Stimulated activated CD4-positive, alpha-beta T cell treated with anti-CD3 and anti-CD28 coated beads, Interleukin-2, amount 100 ng/mL, for 4 hours (primary cell): ENCODE measurements at regions not wholly inside any gene's neighbourhood (a gene's known extent, or its start where the extent isn't known, plus 50 kb on each side); places are given as distances from the start of the nearest gene placed in this dataset.

Experiments used
- DNase-seq: peaks from one replicate; pipeline ENCODE4 v3.0.0-alpha.2; 2020; ENCODE audit warnings: low read depth

DNA sequence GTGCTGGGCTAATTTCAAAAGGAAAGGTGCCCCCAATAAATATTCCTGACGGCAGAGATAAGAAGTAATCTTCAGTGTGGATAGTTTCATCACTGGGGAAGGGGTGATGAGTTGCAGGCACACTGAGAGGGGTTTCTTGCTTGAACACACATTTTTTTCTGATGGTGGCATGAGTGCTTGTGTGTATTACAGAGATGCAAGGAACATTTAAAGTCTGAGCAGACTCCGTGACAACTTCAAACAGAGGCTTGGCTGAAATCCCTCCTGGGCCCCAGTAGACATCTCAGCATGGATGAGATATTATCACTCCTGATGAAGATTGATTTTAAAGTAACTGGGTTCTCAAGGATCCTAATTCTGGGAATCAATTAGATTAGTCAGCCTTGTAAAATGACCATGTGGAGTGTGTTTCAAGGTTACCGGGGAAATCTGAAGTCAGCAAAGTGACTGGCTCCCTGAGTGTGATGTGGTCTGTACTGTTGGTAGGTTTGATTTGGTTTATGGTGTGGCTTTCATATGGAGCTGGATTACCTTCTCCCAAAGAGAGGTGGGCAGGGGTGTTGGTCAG, 435.8 kb upstream of the EEF2KMT start:
- no peak for DNase-seq

DNA sequence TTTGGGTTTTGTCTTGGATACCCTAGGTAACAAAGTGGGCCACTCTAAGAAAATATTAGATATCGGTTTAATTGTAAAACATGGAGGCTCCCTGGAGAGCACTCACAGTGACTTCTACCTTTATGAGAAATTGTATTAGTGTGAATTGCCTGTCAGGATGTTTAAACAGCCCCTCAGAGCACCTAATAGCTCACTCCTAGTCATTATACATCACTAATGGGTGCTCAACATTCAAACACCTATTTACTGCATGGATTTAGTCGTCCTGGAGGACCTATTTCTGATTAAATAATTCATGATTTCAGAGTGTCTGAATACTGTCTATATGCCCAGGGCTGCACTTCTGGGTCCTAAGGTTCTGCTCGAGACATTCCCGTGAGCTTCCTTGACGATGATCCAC, 430.2 kb upstream of the EEF2KMT start:
- DNase-seq = no peak

DNA sequence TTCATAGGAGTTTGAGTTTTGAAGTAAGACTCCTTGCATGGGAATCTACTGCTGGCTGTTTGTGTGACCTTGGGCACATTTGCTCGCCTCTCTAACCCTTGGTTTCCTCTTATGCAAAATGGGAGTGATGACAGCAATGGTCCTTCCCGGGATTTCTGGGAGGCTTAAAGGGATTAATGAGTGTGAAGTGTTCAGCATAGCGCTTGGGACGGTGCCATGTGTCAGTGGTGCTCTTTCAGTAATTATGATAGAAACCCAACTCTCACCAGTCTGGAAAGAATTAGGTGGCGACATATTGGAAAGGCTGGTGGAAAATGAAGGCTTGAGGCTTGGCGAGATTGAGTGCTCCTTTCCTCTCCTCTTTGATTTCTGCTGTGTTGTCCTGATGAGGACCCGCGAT, 429.2 kb upstream of the EEF2KMT start:
- DNase-seq = no peak

DNA sequence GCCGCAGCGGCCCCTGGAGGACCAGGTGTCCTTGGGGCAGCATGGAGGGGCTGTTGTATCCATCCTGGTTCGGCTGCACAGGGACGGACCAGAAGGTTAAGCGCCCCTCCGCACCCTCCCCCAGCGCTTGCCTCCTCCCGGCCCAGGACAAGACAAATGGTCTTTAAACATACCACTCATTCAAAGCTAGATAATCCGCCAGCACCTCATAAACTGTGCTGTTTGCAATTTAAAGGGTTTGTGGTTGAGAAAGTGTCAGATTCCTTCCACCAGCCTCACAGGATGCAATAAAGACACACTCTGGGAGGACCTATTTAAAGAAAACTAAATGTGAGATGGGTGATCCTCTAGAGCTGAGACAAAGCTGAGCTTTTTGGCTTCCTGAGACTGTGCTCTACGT, 426.2 kb upstream of the EEF2KMT start:
- no peak for DNase-seq

DNA sequence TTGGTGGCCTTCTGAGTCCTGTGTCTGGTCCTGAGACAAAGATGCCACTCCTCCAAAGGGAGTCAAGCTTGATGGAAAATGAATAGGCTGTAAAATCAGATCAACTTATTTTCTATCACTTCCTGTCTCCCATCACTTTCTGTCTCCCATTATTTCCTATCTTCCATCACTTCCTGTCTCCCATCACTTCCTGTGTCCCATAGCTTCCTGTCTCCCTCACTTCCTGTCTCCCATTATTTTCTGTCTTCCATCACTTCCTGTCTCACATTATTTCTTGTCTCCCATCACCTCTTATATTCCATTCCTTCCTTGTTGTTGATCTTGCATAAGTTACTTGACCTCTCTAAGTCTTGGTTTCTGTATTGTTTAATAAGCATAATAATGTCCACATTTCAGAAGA, 418.5 kb upstream of the EEF2KMT start:
- no peak for DNase-seq

DNA sequence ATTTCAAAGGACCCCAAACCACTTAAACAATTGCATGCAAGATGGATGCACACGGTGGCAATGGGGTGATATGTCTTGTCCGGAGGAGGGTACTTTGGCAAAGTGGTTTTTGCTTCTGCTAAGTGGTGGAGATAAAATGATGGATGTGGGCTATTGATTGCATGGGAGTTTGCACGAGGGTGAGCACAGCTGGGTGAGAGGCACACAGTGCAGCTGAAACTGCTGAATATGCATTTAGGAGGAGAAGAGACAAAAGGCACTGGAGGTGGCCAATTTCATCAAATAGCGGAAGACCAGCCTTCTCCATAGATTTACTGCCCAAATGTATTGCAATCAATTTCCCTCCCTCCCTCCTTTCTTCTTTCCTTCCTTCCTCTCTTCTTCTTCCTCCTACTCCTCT, 414.4 kb upstream of the EEF2KMT start:
- DNase-seq = no peak

DNA sequence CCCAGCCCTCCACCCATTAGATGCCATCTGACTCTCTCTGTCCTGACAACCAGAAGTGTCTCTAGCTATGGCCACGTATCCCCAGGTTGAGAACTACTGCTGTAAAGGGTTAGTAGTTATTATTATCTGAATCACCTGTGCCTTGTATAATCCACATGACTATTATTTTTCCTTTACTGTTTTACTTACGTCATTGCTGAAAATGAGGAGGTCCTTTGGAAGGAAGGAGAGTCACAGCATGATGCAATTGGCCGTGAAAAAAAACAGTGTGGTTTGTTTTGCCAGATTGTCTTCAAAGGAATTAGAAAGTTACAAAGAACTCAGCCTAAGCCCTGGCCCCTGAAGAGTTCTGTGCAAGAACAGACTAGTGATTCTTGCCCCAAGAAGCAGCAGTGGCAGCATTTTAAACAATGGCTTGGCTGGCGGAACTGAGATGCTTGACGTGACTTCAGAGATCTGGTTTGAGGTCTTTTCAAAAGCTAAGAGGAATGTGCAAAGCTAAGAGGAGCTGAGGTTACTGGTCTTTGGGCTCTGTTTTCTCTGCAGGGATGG, 413.3 kb upstream of the EEF2KMT start:
- DNase-seq = no peak

DNA sequence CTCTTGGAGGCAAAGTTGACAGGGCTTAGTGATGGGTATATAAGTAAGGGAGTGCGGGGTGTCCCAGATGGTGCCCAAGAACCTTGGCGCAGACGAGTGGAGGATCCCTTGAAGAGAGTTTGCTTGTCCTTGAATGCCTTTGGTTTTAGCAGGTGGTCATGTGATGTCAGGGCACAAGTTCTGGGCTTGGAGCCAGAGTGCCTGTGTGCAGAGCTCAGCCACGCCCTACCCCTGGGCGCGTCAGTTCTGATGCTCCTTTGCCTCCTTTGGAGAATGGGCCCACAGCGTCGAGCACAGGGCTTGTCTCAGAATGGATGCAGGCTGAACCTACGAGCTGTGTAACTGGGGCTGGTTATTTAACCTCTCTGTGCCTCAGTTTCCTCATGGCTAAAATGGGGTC, 412.2 kb upstream of the EEF2KMT start:
- no peak for DNase-seq

DNA sequence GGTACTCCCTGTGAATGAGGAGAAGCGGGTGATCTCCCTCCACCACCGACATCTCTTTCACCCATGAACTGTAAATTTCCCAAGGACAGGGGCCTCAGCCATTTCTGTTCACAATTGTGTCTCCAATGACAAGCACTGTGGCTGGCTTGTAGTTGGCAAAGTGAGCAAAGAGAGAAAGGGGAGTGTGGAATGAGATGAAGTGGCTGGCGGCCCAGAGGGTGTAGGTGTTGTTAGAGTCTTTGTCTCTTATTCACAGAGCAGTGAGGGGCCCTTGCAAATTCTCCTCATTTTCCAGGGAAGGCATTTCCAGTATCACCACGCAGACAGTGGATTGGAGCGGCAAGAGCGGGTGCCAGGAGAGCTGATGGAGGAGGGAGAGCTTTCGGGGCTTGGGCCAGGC, 411.7 kb upstream of the EEF2KMT start:
- DNase-seq = no peak

DNA sequence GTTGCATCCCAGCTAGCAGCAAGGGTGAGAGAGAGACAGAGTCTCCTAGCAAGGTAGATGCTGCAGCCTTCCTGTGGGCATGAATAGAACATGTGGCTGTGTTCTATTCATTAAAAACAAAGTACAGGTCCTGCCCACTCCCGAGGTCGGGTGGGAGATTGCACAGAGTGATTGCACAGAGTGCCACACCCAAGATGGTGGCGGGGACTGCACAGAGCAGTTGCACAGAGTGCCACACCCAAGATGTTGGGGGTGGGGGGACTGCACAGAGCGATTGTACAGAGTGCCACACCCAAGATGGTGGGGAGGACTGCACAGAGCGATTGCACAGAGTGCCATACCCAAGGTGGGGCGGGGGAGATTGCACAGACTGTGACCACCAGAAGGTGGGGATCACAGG, 410.8 kb upstream of the EEF2KMT start:
- no peak for DNase-seq

DNA sequence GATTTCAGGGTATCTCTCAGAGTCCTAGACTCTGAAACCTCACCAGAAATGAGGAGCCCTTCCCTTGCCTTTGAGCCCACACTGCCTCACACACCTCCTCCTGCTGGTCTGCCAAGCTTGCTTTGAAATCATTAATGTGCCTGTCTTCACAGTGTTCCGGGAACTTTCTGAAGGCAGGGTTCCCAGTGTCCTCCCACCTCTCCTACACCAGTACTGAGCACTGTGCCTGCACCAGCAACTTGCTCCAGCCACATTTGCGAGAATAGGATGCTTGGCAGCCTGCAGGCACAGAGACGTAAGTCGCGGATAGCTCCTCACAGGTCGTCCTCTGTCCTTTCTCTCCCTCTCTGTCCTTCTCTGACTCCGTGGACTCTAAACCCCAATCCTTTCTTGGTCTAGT, 408.4 kb upstream of the EEF2KMT start:
- no peak for DNase-seq

DNA sequence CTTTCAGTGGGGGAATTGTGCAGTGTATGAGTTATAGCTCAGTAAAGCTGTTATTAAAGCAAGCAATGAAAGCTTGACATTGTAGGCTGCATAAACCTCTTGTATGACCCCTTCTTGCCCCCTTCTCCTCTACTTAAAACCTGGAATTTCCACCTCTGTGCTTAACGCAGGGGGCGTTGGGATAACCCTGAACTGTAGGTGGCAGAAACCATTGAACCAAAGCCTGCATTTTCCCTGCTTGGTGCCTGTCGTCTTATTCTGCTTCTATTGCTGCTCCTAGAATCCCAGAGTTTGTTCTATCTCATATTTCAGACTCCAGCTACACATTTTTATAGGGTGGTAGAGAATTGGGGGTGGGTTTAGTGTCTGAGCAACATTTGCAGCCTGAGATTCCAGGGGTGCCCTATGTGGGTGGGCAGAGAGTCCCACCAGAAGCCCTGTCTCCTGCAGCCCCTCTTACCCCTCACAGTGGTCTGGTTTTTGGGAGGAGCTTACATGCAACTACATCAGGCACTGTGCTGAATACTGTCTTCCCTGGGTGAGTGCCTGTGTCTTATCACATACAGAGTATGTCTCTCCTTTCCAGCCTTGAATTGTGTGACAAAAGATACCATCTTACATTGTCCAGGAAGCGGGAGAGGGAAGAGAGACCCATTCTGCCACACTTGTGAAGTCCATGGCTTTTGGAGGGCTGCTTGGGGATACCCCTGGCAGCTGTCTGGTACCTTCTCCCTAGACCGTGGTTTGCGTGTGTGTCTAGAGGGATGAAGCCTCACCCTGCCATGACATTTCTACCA, 407.7 kb upstream of the EEF2KMT start:
- DNase-seq = no peak

DNA sequence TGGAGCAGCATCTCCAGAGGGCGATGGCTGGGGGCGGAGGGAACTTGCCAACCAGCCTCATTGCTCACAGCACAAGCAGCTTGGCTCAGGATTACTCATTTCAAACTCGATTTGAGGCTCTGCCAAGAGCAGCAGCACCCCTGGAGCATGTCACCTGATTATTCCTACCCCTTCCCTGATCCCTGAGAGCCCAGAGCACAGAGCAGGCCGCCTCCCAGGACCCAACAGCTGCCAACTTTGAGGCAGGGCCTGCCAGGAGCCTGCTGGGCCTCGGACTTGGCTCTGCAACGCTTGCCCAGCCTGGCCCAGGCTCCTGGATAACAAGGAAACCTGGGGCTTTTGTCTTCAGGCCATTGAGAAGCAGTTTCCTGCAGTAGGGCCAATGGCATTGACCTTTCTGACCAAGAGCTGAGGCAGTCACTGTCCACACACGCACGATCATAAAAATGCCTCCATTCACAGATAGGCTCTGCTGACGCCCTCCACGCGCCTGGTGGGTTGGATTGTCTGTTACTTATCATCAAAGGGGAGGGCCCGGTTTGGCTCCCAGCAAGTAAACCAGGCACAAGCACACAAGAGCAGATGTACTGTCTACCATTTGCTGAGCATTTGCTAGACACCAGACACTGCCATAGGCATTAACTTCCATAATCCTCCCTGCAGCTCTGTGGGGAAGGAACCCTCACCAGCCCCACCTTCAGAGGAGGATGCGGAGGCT, 406.6 kb upstream of the EEF2KMT start:
- no peak for DNase-seq

DNA sequence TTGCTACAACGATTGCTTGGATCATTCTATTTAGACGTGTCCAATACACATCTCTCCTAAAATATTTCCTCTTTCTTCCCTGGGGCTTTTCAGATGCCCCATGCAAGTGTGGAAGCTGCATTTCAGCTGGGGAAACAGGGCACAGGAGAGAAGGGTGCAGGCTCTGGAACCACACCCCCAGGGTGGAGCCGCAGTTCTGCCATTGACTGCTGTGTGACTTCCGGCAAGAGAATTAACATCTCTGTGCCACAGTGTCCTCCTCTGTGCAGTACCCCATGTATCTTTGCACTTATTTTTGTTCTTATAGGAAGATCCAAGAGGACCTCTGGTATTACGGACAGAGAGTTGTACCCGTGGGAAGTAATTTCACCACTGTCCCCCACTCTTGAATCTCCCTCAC, 405.3 kb upstream of the EEF2KMT start:
- no peak for DNase-seq

DNA sequence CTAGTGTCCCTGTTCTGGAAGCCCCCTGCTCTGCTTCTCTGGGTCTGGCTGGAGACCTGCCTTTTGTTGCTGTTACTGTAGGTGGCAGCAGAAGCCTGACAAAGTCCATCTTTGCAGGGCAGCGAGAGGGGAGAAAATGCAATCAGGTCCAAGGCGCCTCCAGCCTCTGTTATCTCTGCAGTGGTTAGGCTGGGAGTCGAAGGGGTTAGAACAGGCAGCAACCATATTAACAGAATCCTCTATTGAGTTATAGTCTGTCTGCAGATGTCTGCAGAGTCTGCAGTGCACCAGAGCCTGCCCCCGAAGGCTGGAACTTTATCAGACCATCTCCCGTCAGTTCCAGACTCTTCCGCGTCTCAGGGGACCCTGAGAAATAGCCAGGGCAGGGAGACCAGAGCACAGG, 404.9 kb upstream of the EEF2KMT start:
- DNase-seq = no peak

DNA sequence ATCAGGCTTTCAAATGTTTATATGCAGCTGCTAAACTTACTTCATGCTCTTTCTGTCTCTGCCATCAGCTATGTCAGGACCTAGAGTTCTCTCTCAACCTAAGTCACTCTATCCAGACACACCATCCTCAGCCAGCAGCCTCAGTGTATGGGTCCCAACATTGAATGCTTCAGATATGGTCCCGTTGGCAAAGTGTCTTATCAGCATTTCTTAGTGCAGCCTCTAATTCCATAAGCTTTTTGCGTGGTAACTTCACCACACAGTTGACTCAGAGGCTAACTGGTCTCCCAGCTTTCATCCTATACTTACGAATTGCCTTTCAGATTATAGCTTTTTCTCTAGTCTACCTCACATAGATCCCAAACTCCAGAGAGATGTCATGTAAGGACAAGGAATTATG, 402.9 kb upstream of the EEF2KMT start:
- DNase-seq = no peak

DNA sequence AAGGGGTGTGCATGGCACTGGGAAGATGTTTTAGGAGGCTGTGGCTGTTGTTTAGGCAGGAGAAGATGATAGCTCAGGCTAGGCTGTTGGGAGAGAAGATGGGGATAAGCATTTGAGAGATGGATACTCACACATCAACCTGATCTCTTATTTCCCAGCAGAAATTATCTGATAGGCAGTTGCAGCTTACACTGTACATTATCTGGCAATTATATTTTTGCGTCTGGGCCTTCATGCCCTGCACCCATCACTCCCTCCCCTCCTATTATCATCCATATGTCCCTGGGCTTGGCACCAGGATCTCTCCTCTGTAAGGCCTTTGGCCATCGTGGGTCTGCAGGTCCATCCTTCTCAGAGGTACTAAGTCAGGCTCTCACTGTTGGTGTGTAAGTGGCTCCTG, 401.0 kb upstream of the EEF2KMT start:
- DNase-seq = no peak

DNA sequence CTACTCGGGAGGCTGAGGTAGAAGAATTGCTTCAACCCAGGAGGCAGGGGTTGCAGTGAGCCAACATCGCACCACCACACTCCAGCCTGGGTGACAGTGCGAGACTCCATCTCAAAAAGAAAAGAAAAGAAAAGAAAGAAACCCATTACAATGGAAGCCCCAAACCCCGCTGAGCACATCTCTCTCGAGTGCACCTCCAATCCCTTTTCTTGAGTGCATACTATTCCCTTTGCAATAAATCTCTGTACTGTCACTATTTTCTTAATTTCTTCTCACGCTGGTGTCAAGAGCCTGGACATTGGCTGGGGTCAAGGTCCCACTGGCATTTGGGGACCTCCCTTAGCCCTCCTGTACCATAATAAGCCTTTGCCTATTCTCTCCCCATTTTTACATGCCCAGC, 398.4 kb upstream of the EEF2KMT start:
- no peak for DNase-seq

DNA sequence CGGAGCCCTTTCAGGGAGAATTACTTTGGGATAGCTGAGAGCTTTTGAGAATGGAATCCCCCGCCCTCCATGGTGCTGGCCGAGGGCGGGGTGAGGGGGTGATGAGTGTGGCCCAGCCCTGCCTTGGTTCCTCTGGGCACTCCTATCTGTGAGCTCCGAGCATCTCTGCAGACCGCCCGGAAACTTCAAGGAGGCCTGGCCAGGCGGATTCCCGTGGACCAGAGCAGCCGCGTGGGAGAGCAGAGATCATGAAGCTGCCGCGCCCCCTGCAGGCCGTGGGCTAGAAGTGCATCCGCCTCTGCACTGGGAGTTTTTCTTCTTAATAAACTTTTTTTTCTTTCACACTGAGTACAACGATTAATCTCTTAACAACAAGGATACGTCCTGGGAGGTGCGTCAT, 392.9 kb upstream of the EEF2KMT start:
- DNase-seq = no peak

DNA sequence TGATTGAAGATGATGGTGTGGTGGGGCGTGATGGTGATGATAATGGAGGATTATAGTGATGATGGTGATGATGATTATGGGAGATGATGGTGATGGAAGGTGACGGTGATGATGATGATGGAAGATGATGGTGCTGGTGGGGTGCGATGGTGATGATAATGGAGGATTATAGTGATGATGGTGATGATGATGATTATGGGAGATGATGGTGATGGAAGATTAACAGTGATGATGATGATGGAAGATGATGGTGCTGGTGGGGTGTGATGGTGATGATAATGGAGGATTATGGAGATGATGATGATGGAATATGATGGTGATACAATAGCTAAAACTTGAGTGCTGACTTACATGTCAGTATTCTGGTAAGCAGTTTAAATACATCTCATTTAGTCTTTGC, 391.0 kb upstream of the EEF2KMT start:
- no peak for DNase-seq

DNA sequence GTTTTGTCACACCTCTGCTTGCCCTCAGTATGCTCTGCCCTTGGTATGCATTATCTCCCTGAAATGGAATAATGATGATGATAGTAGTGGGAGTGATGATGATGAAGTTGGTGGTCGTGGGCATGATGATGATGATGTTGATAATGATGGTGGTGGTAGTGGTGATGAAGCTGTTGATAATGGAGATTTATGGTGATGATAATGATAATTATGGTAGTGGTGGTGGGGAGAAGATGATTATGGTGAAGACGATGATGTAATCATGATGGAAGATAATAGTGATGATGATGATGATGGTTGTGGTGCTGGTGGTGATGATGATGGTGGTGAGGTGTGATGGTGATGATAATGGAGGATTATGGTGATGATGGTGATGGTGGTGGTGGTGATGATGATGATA, 390.1 kb upstream of the EEF2KMT start:
- no peak for DNase-seq

DNA sequence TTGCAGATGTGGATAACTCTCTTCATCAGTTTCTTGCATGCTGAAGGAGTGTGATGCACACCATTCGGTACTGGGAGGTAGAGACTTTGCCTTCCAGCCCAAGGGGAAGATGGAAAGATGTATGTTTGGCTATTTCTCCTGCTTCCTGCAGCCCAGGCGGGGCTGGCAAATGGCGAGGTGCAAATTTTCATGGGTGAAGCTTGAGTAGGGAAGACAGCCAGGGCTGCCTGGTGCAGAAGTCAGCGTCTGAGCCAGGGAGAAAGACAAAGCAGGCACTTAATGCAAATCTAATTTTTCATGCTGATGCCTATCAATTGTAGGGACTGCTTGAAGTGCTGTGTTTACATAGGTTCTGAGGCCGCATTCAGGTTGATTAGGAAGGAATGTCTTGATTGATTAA, 384.7 kb upstream of the EEF2KMT start:
- no peak for DNase-seq
